Hepatocyte (in vitro differentiated cells): ENCODE measurements at regions not wholly inside any gene's neighbourhood (a gene's known extent, or its start where the extent isn't known, plus 50 kb on each side); places are given as distances from the start of the nearest gene placed in this dataset.

Source experiments
- DNase-seq: peaks from one replicate; pipeline ENCODE4 v3.0.0-alpha.2; 2016; ENCODE audit warnings: low spot score
- H2AFZ ChIP-seq: fragments of 200-600 bp; sonication (generic); 2 replicates; pipeline ENCODE4 v1.6.0; 2016; ENCODE audit warnings: antibody characterized with exemption, mild to moderate bottlenecking
- H3K27ac ChIP-seq: fragments of 200-600 bp; sonication (generic); 2 replicates; pipeline ENCODE4 v1.5.1; 2016; ENCODE audit warnings: mild to moderate bottlenecking
- H3K27me3 ChIP-seq: fragments of 200-600 bp; sonication (generic); 2 replicates; pipeline ENCODE4 v1.6.1; 2016
- H3K36me3 ChIP-seq: fragments of 200-600 bp; sonication (generic); replicated peaks from 2 replicates; pipeline ENCODE4 v1.5.1; 2016; ENCODE audit warnings: low read depth; ENCODE audit not compliant: insufficient read depth
- H3K4me1 ChIP-seq: fragments of 200-600 bp; sonication (generic); 2 replicates; pipeline ENCODE4 v1.5.1; 2016; ENCODE audit warnings: mild to moderate bottlenecking, moderate library complexity; ENCODE audit not compliant: insufficient read depth
- H3K4me2 ChIP-seq: fragments of 200-600 bp; sonication (generic); 2 replicates; pipeline ENCODE4 v1.6.0; 2016
- H3K4me3 ChIP-seq: fragments of 200-600 bp; sonication (generic); 2 replicates; pipeline ENCODE4 v1.5.1; 2016; ENCODE audit warnings: mild to moderate bottlenecking
- H3K79me2 ChIP-seq: fragments of 200-600 bp; sonication (generic); 2 replicates; pipeline ENCODE4 v1.6.0; 2017; ENCODE audit warnings: mild to moderate bottlenecking
- H3K9me2 ChIP-seq: fragments of 200-600 bp; sonication (generic); replicated peaks from 2 replicates; pipeline ENCODE4 v1.6.0; 2017; ENCODE audit warnings: mild to moderate bottlenecking; ENCODE audit not compliant: insufficient read depth
- H3K9me3 ChIP-seq: fragments of 200-600 bp; sonication (generic); 2 replicates; pipeline ENCODE4 v1.5.1; 2016; ENCODE audit warnings: low read depth, mild to moderate bottlenecking
- H4K20me1 ChIP-seq: fragments of 200-600 bp; sonication (generic); 2 replicates; pipeline ENCODE4 v1.6.0; 2016; ENCODE audit warnings: mild to moderate bottlenecking; ENCODE audit not compliant: insufficient read depth, poor library complexity, severe bottlenecking
- CTCF ChIP-seq: fragments of 200-600 bp; sonication (generic); IDR thresholded peaks from 2 replicates; pipeline ENCODE4 v1.5.1; 2016; ENCODE audit warnings: antibody characterized with exemption, mild to moderate bottlenecking; ENCODE audit not compliant: poor library complexity
- EZH2 ChIP-seq: fragments of 200-600 bp; sonication (generic); IDR thresholded peaks from 2 replicates; pipeline ENCODE4 v1.6.1; 2016; ENCODE audit warnings: antibody characterized with exemption, mild to moderate bottlenecking, borderline replicate concordance
- EZH2phosphoT487 ChIP-seq: fragments of 200-600 bp; sonication (generic); IDR thresholded peaks from one replicate; pipeline ENCODE4 v1.6.1; 2018; ENCODE audit warnings: antibody characterized with exemption, mild to moderate bottlenecking, low read depth, moderate library complexity; ENCODE audit not compliant: unreplicated experiment, severe bottlenecking
- WGBS: methylation state at CpG from one replicate; pipeline ENCODE4 v1.1.6; 2016; ENCODE audit warnings: low lambda C conversion rate; ENCODE audit errors: missing lambda C conversion rate; 5-methylcytosine and 5-hydroxymethylcytosine counted together

- Histone ChIP-seq H3K9me3 (no peaks in the 10 kb centered on the region), H3K4me2 (no peak overlapping the region), H3K4me1 (no peaks in the 10 kb centered on the region), H3K79me2 (no peaks in the 10 kb centered on the region), H3K36me3 (no peaks in the 10 kb centered on the region), H3K9me2 (no peaks in the 10 kb centered on the region), H3K27me3 (no peaks in the 10 kb centered on the region), H3K27ac (no peak overlapping the region), H3K4me3 (no peak overlapping the region), H4K20me1 (no peaks in the 10 kb centered on the region), H2AFZ (no peak overlapping the region)
- WGBS, result 90% methylated on average over 2 of the region's 2 CpGs
- no peak for DNase-seq
- TF ChIP-seq EZH2 (no peak), EZH2phosphoT487 (no peak), CTCF (no peak)
Measured at GRCh38 chr13:33550885-33551284, 265.3 kb upstream of the STARD13 start.

- Histone ChIP-seq H3K4me3 (no peak overlapping the region), H3K9me3 (no peaks in the 10 kb centered on the region), H3K9me2 (no peaks in the 10 kb centered on the region), H3K27me3 (no peaks in the 10 kb centered on the region), H3K36me3 (no peaks in the 10 kb centered on the region), H3K27ac (no peak overlapping the region), H3K4me1 (no peaks in the 10 kb centered on the region), H3K79me2 (no peaks in the 10 kb centered on the region), H2AFZ (no peak overlapping the region), H4K20me1 (no peaks in the 10 kb centered on the region), H3K4me2 (no peak overlapping the region)
- no peak for TF ChIP-seq EZH2
- TF ChIP-seq CTCF, result no peak
- no peak for TF ChIP-seq EZH2phosphoT487
- 58% methylated on average over 3 of the region's 3 CpGs for WGBS
- DNase-seq, result no peak
Measured at GRCh38 chr13:33554919-33555791, 262.8 kb upstream of the RFC3 start.

DNA sequence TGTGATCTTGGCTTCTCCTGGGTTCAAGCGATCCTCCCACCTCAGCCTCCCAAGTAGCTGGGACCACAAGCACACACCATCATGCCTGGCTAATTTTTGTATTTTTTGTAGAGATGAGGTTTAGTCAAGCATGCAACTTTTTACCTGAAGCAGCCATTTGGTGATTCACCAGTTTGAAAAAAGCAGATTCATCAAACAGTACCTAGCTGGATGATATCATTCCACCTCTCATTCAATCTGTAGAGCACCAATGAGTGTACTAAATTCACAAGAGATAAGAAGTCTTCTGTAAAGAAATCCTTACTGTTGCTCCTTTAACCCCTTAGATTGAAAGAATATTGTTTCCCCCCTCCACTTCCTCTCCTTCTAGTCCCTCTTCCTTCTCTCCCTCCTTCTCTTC lies 261.1 kb upstream of the RFC3 start:
- TF ChIP-seq EZH2 (no peak), CTCF (no peak), EZH2phosphoT487 (no peak)
- no peaks in the 10 kb centered on the region for H3K9me3 ChIP-seq
- no peaks in the 10 kb centered on the region for H3K9me2 ChIP-seq
- H4K20me1 ChIP-seq, result no peaks in the 10 kb centered on the region
- no peaks in the 10 kb centered on the region for H3K36me3 ChIP-seq
- no peaks in the 10 kb centered on the region for H3K79me2 ChIP-seq
- H3K4me1 ChIP-seq, result no peaks in the 10 kb centered on the region
- WGBS, result 100% methylated on average over 1 of the region's 1 CpG
- no peak overlapping the region for H2AFZ ChIP-seq
- no peak overlapping the region for H3K27ac ChIP-seq
- H3K4me2 ChIP-seq, result no peak overlapping the region
- H3K27me3 ChIP-seq, result no peaks in the 10 kb centered on the region
- no peak overlapping the region for H3K4me3 ChIP-seq
- DNase-seq, result no peak
